Ovary (tissue), 7 donors: ENCODE measurements at regions not wholly inside any gene's neighbourhood (a gene's known extent, or its start where the extent isn't known, plus 50 kb on each side); places are given as distances from the start of the nearest gene placed in this dataset.
"Not testable (repeated sequence)": the region's sequence is repeated elsewhere in the genome, so short reads cannot be mapped to it uniquely, and the experiment has no call there.

Experiments used
- DNase-seq, 5 donors: peaks; one replicate each; pipeline ENCODE4 v3.0.0-alpha.2; 2019 to 2020
- H3K27ac ChIP-seq, 2 donors: fragments of 200-600 bp; one replicate each; pipeline versions ENCODE4 v1.5.1 to v1.8.0; 2019 to 2022
- H3K27me3 ChIP-seq: fragments of 200-600 bp; one replicate; pipeline ENCODE4 v1.8.0; 2022
- H3K36me3 ChIP-seq: fragments of 200-600 bp; sonication (generic); one replicate; pipeline ENCODE4 v1.5.1; 2019
- H3K4me1 ChIP-seq: one replicate; pipeline ENCODE4 v1.8.1; 2013; ENCODE audit warnings: mild to moderate bottlenecking, moderate library complexity; ENCODE audit not compliant: insufficient read depth
- H3K4me3 ChIP-seq: fragments of 200-600 bp; sonication (generic); one replicate; pipeline ENCODE4 v1.5.1; 2017
- H3K9me3 ChIP-seq, 2 donors: fragments of 200-600 bp in 1 of 2; sonication (generic) in 1 of 2; one replicate each; pipeline versions ENCODE4 v1.5.1 to v1.8.1; 2013 to 2019; ENCODE audit warnings: mild to moderate bottlenecking in 1 of 2, moderate library complexity in 1 of 2
- CTCF ChIP-seq, 3 donors: fragments of 450-650 bp in 2 of 3; fragments of 200-600 bp in 1 of 3; IDR thresholded peaks; one replicate each; pipeline versions ENCODE4 v1.5.1 to v1.8.0; 2016 to 2022; ENCODE audit warnings: antibody characterized with exemption in 3 of 3, mild to moderate bottlenecking in 1 of 3
- EP300 ChIP-seq: sonication (generic); formaldehyde crosslinking; IDR thresholded peaks from one replicate; pipeline ENCODE4 v1.6.1; 2017; ENCODE audit warnings: antibody characterized with exemption
- POLR2A ChIP-seq: fragments of 450-650 bp; IDR thresholded peaks from one replicate; pipeline ENCODE4 v1.6.1; 2017; ENCODE audit warnings: antibody characterized with exemption, mild to moderate bottlenecking, moderate library complexity
- WGBS, 3 donors: extraction: QIAGEN DNeasy Blood & Tissue Kit in 1 of 3; methylation state at CpG; one replicate each; pipeline versions ENCODE4 v1.1.5 to v1.1.7; 2013 to 2017; 5-methylcytosine and 5-hydroxymethylcytosine counted together
- intact Hi-C, 4 donors: fragments of 100-400 bp; cut with DNase I; formaldehyde crosslinking; loops; one replicate each; pipeline versions ENCODE4 v1.11.0 to v1.15.1; 2022 to 2023
- donor health status: DM: no; HTN: no; CAD: no; lungs with moderate emphysema.
- donor health status: DM: no; HTN: no; CAD: no.
- donor health status: Bipolar disorder and iron deficiency.
- donor health status: DM: no; HTN: no; CAD: no.
- donor health status: DM: yes; HTN: yes; CAD: no.

DNA sequence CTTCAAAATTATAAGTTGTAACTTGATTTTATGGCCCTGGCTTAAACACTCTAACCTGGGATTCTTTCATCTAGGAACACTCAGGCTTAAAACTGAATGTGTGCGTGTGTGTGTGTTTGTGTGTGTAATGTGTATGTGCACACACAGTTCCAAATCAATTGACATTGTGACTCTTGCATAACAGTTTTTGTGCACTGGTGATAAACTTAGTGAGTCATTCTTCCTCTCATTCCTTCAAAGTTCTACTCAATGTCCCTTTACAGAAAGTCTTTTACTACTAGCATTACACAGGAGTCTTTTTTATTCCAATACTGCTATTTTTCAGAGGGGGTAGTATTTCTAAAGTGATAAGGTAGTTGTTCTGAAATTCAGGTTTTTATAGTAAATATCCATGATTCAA, 943.6 kb downstream of the KCNT2 start:
- no peak overlapping the region for H3K27ac ChIP-seq
- no peak for DNase-seq
- H3K27me3 ChIP-seq: no peaks in the 10 kb centered on the region
- WGBS, 3 donors: 84 to 92% (median 85%) methylated on average over 1 of the region's 1 CpG
- intact Hi-C loops: no loop called here
- no peaks in the 10 kb centered on the region for H3K9me3 ChIP-seq
- TF ChIP-seq EP300 (no peak), CTCF (IDR thresholded peaks at IDR 0.05) (no peak), POLR2A (no peak)
- H3K4me3 ChIP-seq: no peak overlapping the region
- no peaks in the 10 kb centered on the region for H3K4me1 ChIP-seq
- no peaks in the 10 kb centered on the region for H3K36me3 ChIP-seq

DNA sequence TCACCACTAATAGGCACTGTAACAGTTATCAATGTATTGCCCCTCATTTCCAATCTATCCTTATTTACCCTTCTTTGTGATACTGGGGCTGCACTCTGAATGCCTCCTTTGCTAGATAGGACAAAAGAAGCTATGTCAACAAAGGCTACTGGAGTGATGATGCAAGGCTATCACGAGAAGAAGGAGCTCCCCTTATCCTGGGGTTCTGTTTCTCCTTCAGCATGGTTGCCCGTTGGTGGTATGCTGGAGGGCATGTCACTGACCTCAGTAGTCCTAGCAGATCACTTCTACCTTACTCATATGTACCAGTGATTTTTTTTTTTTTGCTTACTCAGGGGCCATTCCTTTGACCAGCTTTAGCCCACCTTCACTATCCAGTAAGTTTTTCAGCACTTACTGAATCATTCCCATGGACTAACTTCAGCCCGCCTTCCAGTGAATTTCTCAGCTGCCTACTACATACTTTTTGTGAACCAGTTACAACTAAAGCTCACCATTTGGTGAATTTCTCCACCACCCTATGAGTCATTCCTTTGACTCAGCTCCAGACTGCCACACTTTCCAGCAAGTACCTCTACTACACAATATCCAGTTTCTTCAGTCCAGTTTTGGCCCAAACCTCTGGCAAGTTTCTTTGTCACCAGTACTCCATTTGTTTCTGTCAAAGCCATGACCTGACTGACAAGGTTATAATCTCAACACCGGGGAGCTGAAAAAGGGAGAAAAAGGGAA, 944.5 kb downstream of the KCNT2 start:
- Histone ChIP-seq H3K9me3 (no peaks in the 10 kb centered on the region), H3K27me3 (no peaks in the 10 kb centered on the region), H3K36me3 (no peaks in the 10 kb centered on the region), H3K27ac (no peak overlapping the region), H3K4me1 (no peaks in the 10 kb centered on the region), H3K4me3 (no peak overlapping the region)
- 85 to 86% (median 86%) methylated on average over 4 of the region's 4 CpGs for WGBS, 3 donors
- DNase-seq: no peak
- intact Hi-C loops: no loop called here
- TF ChIP-seq POLR2A: no peak
- TF ChIP-seq EP300: no peak
- TF ChIP-seq CTCF (IDR thresholded peaks at IDR 0.05): no peak

- no peak for DNase-seq
- Histone ChIP-seq H3K36me3 (no peaks in the 10 kb centered on the region), H3K27me3 (no peaks in the 10 kb centered on the region), H3K9me3 (no peaks in the 10 kb centered on the region), H3K27ac (no peak overlapping the region), H3K4me3 (no peak overlapping the region), H3K4me1 (no peaks in the 10 kb centered on the region)
- TF ChIP-seq EP300 (no peak), CTCF (IDR thresholded peaks at IDR 0.05) (no peak), POLR2A (no peak)
- 32 to 51% (median 50%) methylated on average over 1 of the region's 1 CpG for WGBS, 3 donors
- intact Hi-C loops: no loop called here
These were observed 951.5 kb downstream of the KCNT2 start for GRCh38 chr1:195656780-195657179.

- H3K4me3 ChIP-seq, intact Hi-C loops, H3K27ac ChIP-seq, DNase-seq, H3K36me3 ChIP-seq, H3K4me1 ChIP-seq, H3K27me3 ChIP-seq, H3K9me3 ChIP-seq: not testable (repeated sequence)
- 88 to 94% (median 93%) methylated on average over 2 of the region's 2 CpGs for WGBS, 3 donors
These were observed 959.4 kb downstream of the KCNT2 start for GRCh38 chr1:195648875-195649274.

DNA sequence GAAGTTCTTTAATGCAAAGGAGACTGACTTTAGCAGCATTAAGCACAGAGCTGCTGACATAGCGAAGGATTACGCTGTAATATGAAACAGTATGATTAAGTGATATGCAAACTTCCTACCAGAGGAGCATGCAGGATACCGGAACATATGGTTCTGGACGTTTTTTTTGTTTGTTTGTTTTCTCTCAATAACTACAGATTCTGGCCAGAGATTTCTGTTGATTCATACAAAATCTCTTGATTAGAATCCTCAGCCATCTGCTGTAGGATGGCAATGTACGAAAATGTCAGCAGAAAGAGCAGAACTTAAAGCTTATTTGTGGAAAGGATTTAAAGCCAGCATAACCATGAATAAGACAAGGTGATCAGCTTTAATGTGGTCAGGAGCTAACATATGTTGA, 970.7 kb downstream of the KCNT2 start:
- no peaks in the 10 kb centered on the region for H3K9me3 ChIP-seq
- H3K36me3 ChIP-seq: no peaks in the 10 kb centered on the region
- no peaks in the 10 kb centered on the region for H3K27me3 ChIP-seq
- TF ChIP-seq POLR2A (no peak), EP300 (no peak), CTCF (IDR thresholded peaks at IDR 0.05) (no peak)
- H3K4me3 ChIP-seq: no peak overlapping the region
- H3K27ac ChIP-seq: no peak overlapping the region
- no peaks in the 10 kb centered on the region for H3K4me1 ChIP-seq
- DNase-seq: no peak
- 30 to 51% (median 31%) methylated on average over 5 of the region's 5 CpGs for WGBS, 3 donors
- intact Hi-C loops: no loop called here
